SH-SY5Y (cell line): ENCODE measurements at regions not wholly inside any gene's neighbourhood (a gene's known extent, or its start where the extent isn't known, plus 50 kb on each side); places are given as distances from the start of the nearest gene placed in this dataset.

Experiments
- GATA2 ChIP-seq: IDR thresholded peaks from 2 replicates; pipeline ENCODE4 v1.6.1; 2011; ENCODE audit warnings: mild to moderate bottlenecking, low read depth, low read length
- GATA3 ChIP-seq: IDR thresholded peaks from 2 replicates; pipeline ENCODE4 v1.6.1; 2011; ENCODE audit warnings: low read depth, mild to moderate bottlenecking, low read length, moderate library complexity

- TF ChIP-seq GATA2: no peak
- no peak for TF ChIP-seq GATA3
Measured at GRCh38 chr2:215698566-215698965, 262.7 kb upstream of the FN1 start.

DNA sequence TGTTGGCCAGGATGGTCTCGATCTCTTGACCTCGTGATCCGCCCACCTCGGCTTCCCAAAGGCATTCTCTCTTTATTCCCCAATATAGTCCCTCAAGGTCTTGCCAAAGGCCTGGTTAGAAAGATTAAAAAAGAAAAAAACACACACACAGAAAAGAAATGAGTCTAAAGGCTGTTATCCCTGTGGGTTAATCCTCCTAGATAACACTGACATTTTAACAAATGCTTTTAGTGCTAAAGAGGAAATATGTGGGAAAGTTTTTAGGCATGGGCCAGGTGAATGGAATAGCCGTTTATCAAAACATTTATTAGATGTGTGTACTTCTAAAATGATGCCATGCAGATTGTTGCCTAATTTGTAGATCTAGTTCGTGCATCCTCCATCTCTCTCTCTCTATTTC lies 261.6 kb upstream of the FN1 start:
- TF ChIP-seq GATA2 (no peak), GATA3 (no peak)

DNA sequence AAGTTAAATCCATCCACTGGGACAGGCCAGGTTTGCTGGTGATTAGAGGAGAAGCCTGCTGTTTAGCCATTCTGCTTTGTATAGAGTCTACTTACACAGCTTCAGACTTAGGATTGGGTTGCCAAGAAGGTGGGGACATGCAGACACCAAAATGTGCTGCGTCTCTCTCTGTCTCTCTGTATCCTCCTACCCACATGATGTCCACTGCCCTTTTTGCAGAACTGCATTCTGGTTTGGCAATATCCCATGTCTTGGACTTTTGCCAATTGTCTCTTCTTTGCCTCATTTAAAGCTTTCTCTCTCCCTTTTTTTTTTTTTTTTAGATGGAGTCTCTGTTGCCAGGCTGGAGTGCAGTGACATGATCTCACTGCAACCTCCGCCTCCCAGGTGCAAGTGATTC lies 261.1 kb upstream of the FN1 start:
- TF ChIP-seq GATA2 (no peak), GATA3 (no peak)

DNA sequence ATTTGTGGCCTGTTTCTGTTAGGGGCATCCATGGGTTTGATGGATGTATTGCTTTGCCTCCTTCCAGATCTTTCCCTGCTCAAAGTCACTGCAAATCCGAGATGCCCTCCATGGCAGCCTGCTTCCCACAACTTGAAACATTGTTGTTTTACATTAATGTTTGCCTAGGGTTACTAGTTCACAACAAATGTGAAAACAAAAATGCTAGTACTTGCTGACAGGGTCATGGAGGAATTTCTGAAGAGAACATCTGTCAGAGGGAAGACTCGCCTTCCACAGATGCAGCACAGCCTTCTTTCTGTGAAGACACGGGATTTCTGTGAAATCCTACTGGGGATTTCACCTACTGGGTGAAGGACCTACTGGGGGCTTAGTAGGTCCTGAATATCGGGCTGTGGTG lies 260.0 kb upstream of the FN1 start:
- TF ChIP-seq GATA2 (no peak), GATA3 (no peak)

GRCh38 chr2:215693999-215694580 lies 258.2 kb upstream of the FN1 start:
- no peak for TF ChIP-seq GATA3
- no peak for TF ChIP-seq GATA2

DNA sequence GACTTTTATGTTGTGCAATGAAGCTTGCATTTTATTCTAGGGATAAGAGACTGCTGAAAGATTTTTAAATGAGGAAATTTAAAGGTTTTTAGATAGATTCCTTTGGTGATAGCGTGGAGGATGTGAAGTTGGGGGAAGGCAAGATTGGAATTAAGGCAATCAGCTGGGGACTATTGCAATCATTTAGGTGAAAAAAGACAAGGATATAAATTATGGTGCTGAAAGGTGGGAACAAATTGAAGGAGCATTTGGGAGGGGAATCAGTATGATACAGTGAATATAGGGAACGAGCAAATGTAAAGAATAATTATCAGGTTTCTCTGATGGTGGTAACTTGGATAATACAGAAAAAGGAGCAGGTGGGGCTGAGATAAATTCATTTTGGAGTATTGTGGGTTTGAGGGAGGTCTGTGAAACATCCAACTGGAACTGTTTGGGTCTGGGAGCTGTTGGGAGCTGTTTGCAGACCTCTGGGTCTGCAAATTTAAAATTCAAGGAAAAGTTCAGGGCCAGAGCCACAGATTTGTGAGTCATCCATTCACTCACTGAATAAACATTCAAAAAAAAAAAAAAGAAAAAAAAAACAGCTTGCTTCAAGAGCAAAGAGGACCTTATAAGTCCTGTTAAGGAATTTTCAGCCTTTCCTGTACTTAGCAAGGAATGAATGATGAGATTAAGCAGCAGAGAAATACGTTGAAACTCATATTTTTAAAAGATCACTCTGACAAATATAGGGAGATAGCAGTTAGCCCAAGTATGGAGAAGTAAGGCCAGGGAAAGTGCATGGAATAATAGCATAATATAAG lies 257.5 kb upstream of the FN1 start:
- TF ChIP-seq GATA2 (no peak), GATA3 (no peak)

DNA sequence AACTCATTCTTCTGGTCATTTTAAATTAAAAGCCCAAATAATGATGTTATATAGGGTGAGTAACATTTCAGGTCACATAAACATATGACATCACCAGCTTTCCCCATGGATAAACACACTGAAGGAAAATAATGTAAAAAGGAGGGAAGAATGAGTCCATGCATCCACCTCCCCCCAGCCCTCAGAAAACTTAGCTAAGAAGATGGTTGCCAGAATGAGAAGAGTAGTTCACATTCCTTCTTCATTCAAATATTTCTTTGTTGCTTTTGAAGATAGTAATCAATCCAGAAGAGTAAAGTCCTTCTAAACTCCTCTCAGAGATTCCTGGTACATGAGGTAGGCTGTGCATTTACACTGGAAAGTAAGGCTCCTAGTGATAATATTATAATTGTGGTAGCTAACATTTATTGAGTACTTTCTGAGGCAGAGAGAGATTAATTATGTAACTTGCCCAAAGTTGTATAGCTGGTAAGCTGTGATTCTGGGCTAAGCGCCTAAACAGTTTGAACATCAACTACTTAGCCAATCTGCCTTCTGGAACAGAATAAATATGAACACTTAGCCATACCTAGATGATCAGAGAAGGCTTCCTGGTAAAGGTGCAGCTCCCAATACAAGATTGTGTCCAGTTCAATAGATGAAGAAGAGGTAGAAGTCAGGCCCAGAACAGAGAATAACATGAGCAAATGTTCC lies 256.7 kb upstream of the FN1 start:
- TF ChIP-seq GATA3: no peak
- no peak for TF ChIP-seq GATA2

DNA sequence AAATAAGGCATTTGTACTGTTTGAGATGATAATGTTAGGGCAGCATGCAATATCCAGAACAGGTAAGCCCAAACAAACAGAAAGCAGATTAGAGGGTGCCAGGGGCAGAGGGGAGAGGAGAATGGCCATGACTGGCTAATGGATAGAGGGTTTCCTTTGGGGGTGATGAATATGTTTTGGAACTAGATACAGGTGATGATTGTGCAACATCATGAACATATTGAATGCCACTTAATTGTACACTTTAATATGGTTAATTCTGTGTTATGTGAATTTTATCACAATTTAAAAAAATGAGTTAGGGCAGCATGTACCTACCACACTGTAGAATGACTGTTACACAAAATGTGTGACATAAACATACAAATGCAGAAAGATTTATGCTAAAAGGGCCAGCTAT lies 255.5 kb upstream of the FN1 start:
- TF ChIP-seq GATA2 (no peak), GATA3 (no peak)

DNA sequence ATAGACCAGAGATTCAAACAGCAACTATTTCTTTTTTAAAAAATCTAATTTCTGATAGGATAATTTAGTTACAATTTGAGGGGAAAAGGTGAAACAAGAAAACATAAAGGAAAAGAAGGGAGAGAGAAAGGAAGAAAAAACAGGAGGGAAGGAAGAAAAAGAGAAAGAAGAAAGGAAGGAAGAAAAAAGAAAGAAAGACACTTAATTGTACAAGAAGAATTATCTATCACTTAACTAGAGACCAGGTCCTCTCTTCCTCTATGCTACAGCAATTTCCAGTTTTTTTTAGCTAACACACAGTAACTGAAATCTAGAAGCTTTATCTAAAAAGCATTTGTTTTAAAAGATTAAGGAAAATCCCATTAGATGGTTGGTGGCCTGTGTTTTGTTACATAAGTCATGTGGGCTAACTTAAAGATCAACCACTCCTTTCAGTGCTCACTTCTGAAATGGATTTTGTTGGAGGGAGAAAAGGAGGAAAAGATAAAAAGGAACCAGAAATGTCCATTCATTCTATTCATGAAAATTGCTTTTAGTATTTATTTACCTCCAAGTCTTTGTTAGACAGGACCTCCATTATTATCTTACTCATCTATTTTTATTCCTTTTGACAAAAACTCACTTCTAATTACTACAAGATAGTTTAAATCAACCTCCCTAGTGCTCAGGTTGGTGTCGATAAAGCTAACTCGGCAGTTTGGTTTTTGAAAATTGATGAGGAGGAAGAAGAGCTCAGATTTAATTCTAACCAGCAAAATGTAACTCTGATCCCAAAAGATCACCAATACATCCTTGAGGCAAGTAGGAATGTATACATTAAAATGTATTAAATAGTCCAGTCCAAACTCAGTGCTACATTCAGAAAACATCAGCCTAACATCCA lies 251.5 kb upstream of the FN1 start:
- TF ChIP-seq GATA3 (no peak), GATA2 (no peak)

GRCh38 chr2:215685238-215685990 lies 249.5 kb upstream of the FN1 start:
- TF ChIP-seq GATA3 (no peak), GATA2 (no peak)

DNA sequence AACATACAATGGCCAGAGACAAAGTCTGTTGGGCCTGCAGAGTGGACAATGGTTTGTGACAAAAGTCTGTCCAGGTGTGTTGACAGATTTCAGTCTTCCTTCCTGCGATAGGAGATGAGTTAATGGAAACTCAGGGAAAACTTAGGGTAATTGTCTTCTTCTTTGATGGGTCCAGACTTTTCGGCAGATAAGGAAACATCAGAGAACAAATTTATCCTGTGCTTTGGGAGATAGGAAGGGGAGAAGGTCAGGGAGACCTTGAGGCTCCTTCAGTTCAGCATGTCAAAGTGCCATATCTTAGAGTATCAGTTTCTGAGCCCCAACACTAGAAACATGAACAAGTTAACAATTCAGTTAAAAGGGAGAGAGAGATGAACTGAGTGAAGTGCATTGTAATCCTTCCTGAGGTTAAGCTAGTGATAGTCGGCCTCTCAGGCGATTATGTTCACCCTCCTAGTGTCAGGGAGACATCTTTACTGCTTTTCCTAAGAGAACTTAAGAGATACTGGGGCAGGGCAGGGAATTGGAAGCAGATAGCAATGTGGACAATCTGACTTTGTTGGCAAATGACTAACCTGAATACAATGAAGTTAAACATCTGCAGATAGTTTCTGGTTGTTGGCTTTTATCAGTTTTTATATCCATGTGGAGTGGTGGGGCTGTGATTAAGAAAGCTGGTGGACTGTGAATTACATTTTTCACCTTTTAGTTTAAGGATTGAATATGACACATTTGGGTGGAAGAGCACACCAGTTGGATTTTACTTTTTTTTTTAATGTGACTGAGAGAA lies 248.8 kb upstream of the FN1 start:
- TF ChIP-seq GATA3 (no peak), GATA2 (no peak)

- no peak for TF ChIP-seq GATA3
- no peak for TF ChIP-seq GATA2
Measured at GRCh38 chr2:215683295-215683694, 247.4 kb upstream of the FN1 start.

GRCh38 chr2:215681799-215682596 lies 246.1 kb upstream of the FN1 start:
- TF ChIP-seq GATA2 (no peak), GATA3 (no peak)
